SK-N-SH (cell line): ENCODE measurements at regions not wholly inside any gene's neighbourhood (a gene's known extent, or its start where the extent isn't known, plus 50 kb on each side); places are given as distances from the start of the nearest gene placed in this dataset.

Experiments
- CTCF ChIP-seq: fragments of 200-600 bp; sonication (generic); IDR thresholded peaks from 2 replicates; pipeline ENCODE4 v1.6.1; 2017; ENCODE audit warnings: antibody characterized with exemption, mild to moderate bottlenecking, moderate library complexity
- EZH2phosphoT487 ChIP-seq: fragments of 200-600 bp; sonication (generic); IDR thresholded peaks from 2 replicates; pipeline ENCODE4 v1.6.1; 2017; ENCODE audit warnings: low read depth, mixed run types, mild to moderate bottlenecking, antibody characterized with exemption, moderate library complexity, borderline replicate concordance
- GABPA ChIP-seq: IDR thresholded peaks from 2 replicates; pipeline ENCODE4 v1.4.0; 2012; ENCODE audit warnings: low read depth, mild to moderate bottlenecking
- MAX ChIP-seq: IDR thresholded peaks from 2 replicates; pipeline ENCODE4 v1.4.0; 2012; ENCODE audit warnings: low read depth
- SMC3 ChIP-seq: IDR thresholded peaks from 2 replicates; pipeline ENCODE4 v1.6.1; 2012; ENCODE audit warnings: low read depth, low read length, improper control_type of control experiment
- TAF1 ChIP-seq: IDR thresholded peaks from 2 replicates; pipeline ENCODE4 v1.6.1; 2012; ENCODE audit warnings: low read depth, mild to moderate bottlenecking, low read length, moderate library complexity, borderline replicate concordance
- TCF12 ChIP-seq: IDR thresholded peaks from 2 replicates; pipeline ENCODE4 v1.4.0; 2012
- YY1 ChIP-seq: IDR thresholded peaks from 2 replicates; pipeline ENCODE4 v1.4.0; 2012; ENCODE audit warnings: low read depth, mild to moderate bottlenecking

- TF ChIP-seq TCF12 (no peak), YY1 (no peak), CTCF (no peak), MAX (no peak), SMC3 (no peak), TAF1 (no peak), EZH2phosphoT487 (no peak), GABPA (no peak)
These were observed 378.6 kb upstream of the PRKCQ start for GRCh38 chr10:6958711-6959110.
